ENCODE measurements at regions not wholly inside any gene's neighbourhood (a gene's known extent, or its start where the extent isn't known, plus 50 kb on each side); places are given as distances from the start of the nearest gene placed in this dataset.

- no peaks in the 10 kb centered on the region for H3K36me3 ChIP-seq (ENCODE audit: insufficient read depth, low read length)
- H3K27ac Mint-ChIP-seq: no peak overlapping the region
- intact Hi-C loops (cut with DNase I, micrococcal nuclease): no loop called here
- no peak overlapping the region for H3K4me3 ChIP-seq (ENCODE audit: low read length)
- H3K4me1 ChIP-seq (ENCODE audit: insufficient read depth, low read length): no peaks in the 10 kb centered on the region
- H3K4me1 Mint-ChIP-seq (ENCODE audit: low read depth): peaks cover 4% of the 10 kb centered on the region
- CTCF ChIA-PET: no interaction called here
- peaks cover 0 to 4% of the 10 kb centered on the region in 2 experiments for H3K27me3 ChIP-seq (ENCODE audit: control insufficient read depth in 1 of 2, insufficient read depth in 2 of 2, low read length in 2 of 2)
- H3K9me3 Mint-ChIP-seq: peaks cover 2% of the 10 kb centered on the region
- POLR2A ChIA-PET: no interaction called here
- H3K27me3 Mint-ChIP-seq: peaks cover 3% of the 10 kb centered on the region
- no peak overlapping the region for H3K27ac ChIP-seq (ENCODE audit: low read depth in 1 of 2, low read length in 2 of 2)
- no peaks in the 10 kb centered on the region for H3K9me3 ChIP-seq (ENCODE audit: control insufficient read depth in 1 of 2, insufficient read depth in 1 of 2, low read length in 2 of 2)
- TF ChIP-seq CTCF (IDR thresholded peaks at IDR 0.05): no peak
- no peak for DNase-seq
- no peak overlapping the region for H3K4me3 Mint-ChIP-seq
- no peaks in the 10 kb centered on the region for H3K36me3 Mint-ChIP-seq (ENCODE audit: low read depth)
- ATAC-seq (ENCODE audit: poor library complexity): no peak
These were observed 146.9 kb upstream of the SDK2 start for GRCh38 chr17:73791121-73791520.

- POLR2A ChIA-PET: no interaction called here
- H3K36me3 ChIP-seq (ENCODE audit: insufficient read depth, low read length): no peaks in the 10 kb centered on the region
- no peak for TF ChIP-seq CTCF (IDR thresholded peaks at IDR 0.05)
- no peak for DNase-seq
- H3K4me3 ChIP-seq (ENCODE audit: low read length): no peak overlapping the region
- H3K4me1 ChIP-seq (ENCODE audit: insufficient read depth, low read length): no peaks in the 10 kb centered on the region
- Mint-ChIP-seq H3K36me3 (ENCODE audit: low read depth) (no peaks in the 10 kb centered on the region), H3K27me3 (peaks cover 3% of the 10 kb centered on the region), H3K9me3 (peaks cover 2% of the 10 kb centered on the region), H3K4me3 (no peak overlapping the region), H3K4me1 (ENCODE audit: low read depth) (peaks cover 4% of the 10 kb centered on the region), H3K27ac (no peak overlapping the region)
- no peak for ATAC-seq (ENCODE audit: poor library complexity)
- CTCF ChIA-PET: no interaction called here
- H3K27ac ChIP-seq (ENCODE audit: low read depth in 1 of 2, low read length in 2 of 2): no peak overlapping the region
- H3K27me3 ChIP-seq (ENCODE audit: control insufficient read depth in 1 of 2, insufficient read depth in 2 of 2, low read length in 2 of 2): peaks cover 0 to 4% of the 10 kb centered on the region in 2 experiments
- intact Hi-C loops (cut with DNase I, micrococcal nuclease): no loop called here
- no peaks in the 10 kb centered on the region for H3K9me3 ChIP-seq (ENCODE audit: control insufficient read depth in 1 of 2, insufficient read depth in 1 of 2, low read length in 2 of 2)
These were observed 147.4 kb upstream of the SDK2 start for GRCh38 chr17:73791631-73792030.

GRCh38 chr17:73792994-73793393 lies 148.7 kb upstream of the SDK2 start:
- Histone ChIP-seq H3K36me3 (ENCODE audit: insufficient read depth, low read length) (no peaks in the 10 kb centered on the region), H3K9me3 (ENCODE audit: control insufficient read depth in 1 of 2, insufficient read depth in 1 of 2, low read length in 2 of 2) (no peaks in the 10 kb centered on the region), H3K27ac (ENCODE audit: low read depth in 1 of 2, low read length in 2 of 2) (no peak overlapping the region), H3K4me3 (ENCODE audit: low read length) (no peak overlapping the region), H3K4me1 (ENCODE audit: insufficient read depth, low read length) (no peaks in the 10 kb centered on the region), H3K27me3 (ENCODE audit: control insufficient read depth in 1 of 2, insufficient read depth in 2 of 2, low read length in 2 of 2) (no peaks in the 10 kb centered on the region)
- DNase-seq (no peak), ATAC-seq (ENCODE audit: poor library complexity) (no peak)
- Mint-ChIP-seq H3K4me3 (no peak overlapping the region), H3K36me3 (ENCODE audit: low read depth) (no peaks in the 10 kb centered on the region), H3K9me3 (peaks cover 2% of the 10 kb centered on the region), H3K27ac (no peak overlapping the region), H3K27me3 (no peaks in the 10 kb centered on the region), H3K4me1 (ENCODE audit: low read depth) (peaks cover 4% of the 10 kb centered on the region)
- ChIA-PET CTCF (no interaction called here), POLR2A (no interaction called here)
- no peak for TF ChIP-seq CTCF (IDR thresholded peaks at IDR 0.05)
- intact Hi-C loops (cut with DNase I, micrococcal nuclease): no loop called here

Data from CD4-positive, alpha-beta T cell (primary cell).